HepG2 (cell line): ENCODE measurements at regions not wholly inside any gene's neighbourhood (a gene's known extent, or its start where the extent isn't known, plus 50 kb on each side); places are given as distances from the start of the nearest gene placed in this dataset.

ENCODE experiments used
- AGO2 ChIP-seq: fragments of 200-400 bp; formaldehyde crosslinking; optimal IDR thresholded peaks from 2 replicates; pipeline ENCODE3; 2017; ENCODE audit warnings: mild to moderate bottlenecking, low read depth, low read length, moderate library complexity
- FOXA3 ChIP-seq: IDR thresholded peaks from 2 replicates; pipeline ENCODE4 v1.6.1; 2016; ENCODE audit warnings: missing genetic modification reagents, missing compliant biosample characterization
- GATAD2A ChIP-seq: IDR thresholded peaks from 2 replicates; pipeline ENCODE4 v1.6.1; 2016
- MYPOP ChIP-seq: sonication (generic); formaldehyde crosslinking; IDR thresholded peaks from 2 replicates; pipeline ENCODE4 v1.8.1; 2023; ENCODE audit warnings: mild to moderate bottlenecking, moderate library complexity, missing genetic modification reagents
- NFE2L2 ChIP-seq: fragments of 150-350 bp; IDR thresholded peaks from 2 replicates; pipeline ENCODE4 v1.6.1; 2014; ENCODE audit warnings: low read length
- ZEB1 ChIP-seq: IDR thresholded peaks from 2 replicates; pipeline ENCODE4 v1.6.1; 2012; ENCODE audit warnings: mild to moderate bottlenecking, low read depth, inconsistent platforms; ENCODE audit not compliant: insufficient replicate concordance
- ZNF367 ChIP-seq: sonication (generic); formaldehyde crosslinking; IDR thresholded peaks from 2 replicates; pipeline ENCODE4 v1.4.0; 2020; ENCODE audit warnings: missing genetic modification reagents, borderline replicate concordance
- ZNF580 ChIP-seq: IDR thresholded peaks from 2 replicates; pipeline ENCODE4 v1.6.1; 2016; ENCODE audit warnings: low read depth, borderline replicate concordance
- ZNF75D ChIP-seq: sonication (generic); formaldehyde crosslinking; IDR thresholded peaks from 2 replicates; pipeline ENCODE4 v1.8.1; 2023; ENCODE audit warnings: missing genetic modification reagents, mild to moderate bottlenecking, borderline replicate concordance
- ZNF772 ChIP-seq: sonication (generic); formaldehyde crosslinking; IDR thresholded peaks from 2 replicates; pipeline ENCODE4 v1.5.0; 2020; ENCODE audit warnings: mild to moderate bottlenecking, missing genetic modification reagents
- TF ChIP-seq, protein P1 (sequence below): sonication (generic); formaldehyde crosslinking; IDR thresholded peaks from 2 replicates; pipeline ENCODE4 v1.8.1; 2022; ENCODE audit warnings: low read depth, mild to moderate bottlenecking, missing genetic modification reagents
- TF ChIP-seq, protein P2 (sequence below): sonication (generic); formaldehyde crosslinking; IDR thresholded peaks from 2 replicates; pipeline ENCODE4 v1.5.0; 2020; ENCODE audit warnings: mild to moderate bottlenecking, missing genetic modification reagents, moderate library complexity
- TF ChIP-seq, protein P3 (sequence below): IDR thresholded peaks from 2 replicates; pipeline ENCODE4 v1.6.1; 2016; ENCODE audit warnings: missing genetic modification reagents, missing compliant biosample characterization
- TF ChIP-seq, protein P4 (sequence below): sonication (generic); formaldehyde crosslinking; IDR thresholded peaks from 2 replicates; pipeline ENCODE4 v1.4.0; 2020; ENCODE audit warnings: missing genetic modification reagents
- TF ChIP-seq, protein P5 (sequence below): sonication (generic); formaldehyde crosslinking; IDR thresholded peaks from 2 replicates; pipeline ENCODE4 v1.8.1; 2023; ENCODE audit warnings: mild to moderate bottlenecking, inconsistent platforms, moderate library complexity, missing genetic modification reagents, borderline replicate concordance

GRCh38 chr2:12456293-12457106 is 260.2 kb upstream of the TRIB2 start (continued):
- TF ChIP-seq, protein P1, sequence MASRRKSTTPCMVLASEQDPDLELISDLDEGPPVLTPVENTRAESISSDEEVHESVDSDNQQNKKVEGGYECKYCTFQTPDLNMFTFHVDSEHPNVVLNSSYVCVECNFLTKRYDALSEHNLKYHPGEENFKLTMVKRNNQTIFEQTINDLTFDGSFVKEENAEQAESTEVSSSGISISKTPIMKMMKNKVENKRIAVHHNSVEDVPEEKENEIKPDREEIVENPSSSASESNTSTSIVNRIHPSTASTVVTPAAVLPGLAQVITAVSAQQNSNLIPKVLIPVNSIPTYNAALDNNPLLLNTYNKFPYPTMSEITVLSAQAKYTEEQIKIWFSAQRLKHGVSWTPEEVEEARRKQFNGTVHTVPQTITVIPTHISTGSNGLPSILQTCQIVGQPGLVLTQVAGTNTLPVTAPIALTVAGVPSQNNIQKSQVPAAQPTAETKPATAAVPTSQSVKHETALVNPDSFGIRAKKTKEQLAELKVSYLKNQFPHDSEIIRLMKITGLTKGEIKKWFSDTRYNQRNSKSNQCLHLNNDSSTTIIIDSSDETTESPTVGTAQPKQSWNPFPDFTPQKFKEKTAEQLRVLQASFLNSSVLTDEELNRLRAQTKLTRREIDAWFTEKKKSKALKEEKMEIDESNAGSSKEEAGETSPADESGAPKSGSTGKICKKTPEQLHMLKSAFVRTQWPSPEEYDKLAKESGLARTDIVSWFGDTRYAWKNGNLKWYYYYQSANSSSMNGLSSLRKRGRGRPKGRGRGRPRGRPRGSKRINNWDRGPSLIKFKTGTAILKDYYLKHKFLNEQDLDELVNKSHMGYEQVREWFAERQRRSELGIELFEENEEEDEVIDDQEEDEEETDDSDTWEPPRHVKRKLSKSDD (CRISPR knock-in tag) = no peak
- TF ChIP-seq MYPOP (CRISPR knock-in tag) = peak; percentile 81; the same call in 1 of the 2 replicates
- TF ChIP-seq FOXA3 (CRISPR knock-in tag) = peak; percentile 93
- no peak for TF ChIP-seq ZEB1
- no peak for TF ChIP-seq ZNF367 (CRISPR knock-in tag)
- TF ChIP-seq GATAD2A = peak; percentile 98
- peak; percentile 67; the same call in 1 of the 2 replicates for TF ChIP-seq ZNF580 (CRISPR knock-in tag)
- no peak for TF ChIP-seq NFE2L2
- no peak for TF ChIP-seq ZNF75D (CRISPR knock-in tag)
- TF ChIP-seq, protein P2, sequence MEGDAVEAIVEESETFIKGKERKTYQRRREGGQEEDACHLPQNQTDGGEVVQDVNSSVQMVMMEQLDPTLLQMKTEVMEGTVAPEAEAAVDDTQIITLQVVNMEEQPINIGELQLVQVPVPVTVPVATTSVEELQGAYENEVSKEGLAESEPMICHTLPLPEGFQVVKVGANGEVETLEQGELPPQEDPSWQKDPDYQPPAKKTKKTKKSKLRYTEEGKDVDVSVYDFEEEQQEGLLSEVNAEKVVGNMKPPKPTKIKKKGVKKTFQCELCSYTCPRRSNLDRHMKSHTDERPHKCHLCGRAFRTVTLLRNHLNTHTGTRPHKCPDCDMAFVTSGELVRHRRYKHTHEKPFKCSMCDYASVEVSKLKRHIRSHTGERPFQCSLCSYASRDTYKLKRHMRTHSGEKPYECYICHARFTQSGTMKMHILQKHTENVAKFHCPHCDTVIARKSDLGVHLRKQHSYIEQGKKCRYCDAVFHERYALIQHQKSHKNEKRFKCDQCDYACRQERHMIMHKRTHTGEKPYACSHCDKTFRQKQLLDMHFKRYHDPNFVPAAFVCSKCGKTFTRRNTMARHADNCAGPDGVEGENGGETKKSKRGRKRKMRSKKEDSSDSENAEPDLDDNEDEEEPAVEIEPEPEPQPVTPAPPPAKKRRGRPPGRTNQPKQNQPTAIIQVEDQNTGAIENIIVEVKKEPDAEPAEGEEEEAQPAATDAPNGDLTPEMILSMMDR = no peak
- TF ChIP-seq, protein P3, sequence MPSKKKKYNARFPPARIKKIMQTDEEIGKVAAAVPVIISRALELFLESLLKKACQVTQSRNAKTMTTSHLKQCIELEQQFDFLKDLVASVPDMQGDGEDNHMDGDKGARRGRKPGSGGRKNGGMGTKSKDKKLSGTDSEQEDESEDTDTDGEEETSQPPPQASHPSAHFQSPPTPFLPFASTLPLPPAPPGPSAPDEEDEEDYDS (CRISPR knock-in tag) = no peak
- TF ChIP-seq, protein P4, sequence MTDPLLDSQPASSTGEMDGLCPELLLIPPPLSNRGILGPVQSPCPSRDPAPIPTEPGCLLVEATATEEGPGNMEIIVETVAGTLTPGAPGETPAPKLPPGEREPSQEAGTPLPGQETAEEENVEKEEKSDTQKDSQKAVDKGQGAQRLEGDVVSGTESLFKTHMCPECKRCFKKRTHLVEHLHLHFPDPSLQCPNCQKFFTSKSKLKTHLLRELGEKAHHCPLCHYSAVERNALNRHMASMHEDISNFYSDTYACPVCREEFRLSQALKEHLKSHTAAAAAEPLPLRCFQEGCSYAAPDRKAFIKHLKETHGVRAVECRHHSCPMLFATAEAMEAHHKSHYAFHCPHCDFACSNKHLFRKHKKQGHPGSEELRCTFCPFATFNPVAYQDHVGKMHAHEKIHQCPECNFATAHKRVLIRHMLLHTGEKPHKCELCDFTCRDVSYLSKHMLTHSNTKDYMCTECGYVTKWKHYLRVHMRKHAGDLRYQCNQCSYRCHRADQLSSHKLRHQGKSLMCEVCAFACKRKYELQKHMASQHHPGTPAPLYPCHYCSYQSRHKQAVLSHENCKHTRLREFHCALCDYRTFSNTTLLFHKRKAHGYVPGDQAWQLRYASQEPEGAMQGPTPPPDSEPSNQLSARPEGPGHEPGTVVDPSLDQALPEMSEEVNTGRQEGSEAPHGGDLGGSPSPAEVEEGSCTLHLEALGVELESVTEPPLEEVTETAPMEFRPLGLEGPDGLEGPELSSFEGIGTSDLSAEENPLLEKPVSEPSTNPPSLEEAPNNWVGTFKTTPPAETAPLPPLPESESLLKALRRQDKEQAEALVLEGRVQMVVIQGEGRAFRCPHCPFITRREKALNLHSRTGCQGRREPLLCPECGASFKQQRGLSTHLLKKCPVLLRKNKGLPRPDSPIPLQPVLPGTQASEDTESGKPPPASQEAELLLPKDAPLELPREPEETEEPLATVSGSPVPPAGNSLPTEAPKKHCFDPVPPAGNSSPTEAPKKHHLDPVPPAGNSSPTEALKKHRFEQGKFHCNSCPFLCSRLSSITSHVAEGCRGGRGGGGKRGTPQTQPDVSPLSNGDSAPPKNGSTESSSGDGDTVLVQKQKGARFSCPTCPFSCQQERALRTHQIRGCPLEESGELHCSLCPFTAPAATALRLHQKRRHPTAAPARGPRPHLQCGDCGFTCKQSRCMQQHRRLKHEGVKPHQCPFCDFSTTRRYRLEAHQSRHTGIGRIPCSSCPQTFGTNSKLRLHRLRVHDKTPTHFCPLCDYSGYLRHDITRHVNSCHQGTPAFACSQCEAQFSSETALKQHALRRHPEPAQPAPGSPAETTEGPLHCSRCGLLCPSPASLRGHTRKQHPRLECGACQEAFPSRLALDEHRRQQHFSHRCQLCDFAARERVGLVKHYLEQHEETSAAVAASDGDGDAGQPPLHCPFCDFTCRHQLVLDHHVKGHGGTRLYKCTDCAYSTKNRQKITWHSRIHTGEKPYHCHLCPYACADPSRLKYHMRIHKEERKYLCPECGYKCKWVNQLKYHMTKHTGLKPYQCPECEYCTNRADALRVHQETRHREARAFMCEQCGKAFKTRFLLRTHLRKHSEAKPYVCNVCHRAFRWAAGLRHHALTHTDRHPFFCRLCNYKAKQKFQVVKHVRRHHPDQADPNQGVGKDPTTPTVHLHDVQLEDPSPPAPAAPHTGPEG (CRISPR knock-in tag) = no peak
- TF ChIP-seq, protein P5, sequence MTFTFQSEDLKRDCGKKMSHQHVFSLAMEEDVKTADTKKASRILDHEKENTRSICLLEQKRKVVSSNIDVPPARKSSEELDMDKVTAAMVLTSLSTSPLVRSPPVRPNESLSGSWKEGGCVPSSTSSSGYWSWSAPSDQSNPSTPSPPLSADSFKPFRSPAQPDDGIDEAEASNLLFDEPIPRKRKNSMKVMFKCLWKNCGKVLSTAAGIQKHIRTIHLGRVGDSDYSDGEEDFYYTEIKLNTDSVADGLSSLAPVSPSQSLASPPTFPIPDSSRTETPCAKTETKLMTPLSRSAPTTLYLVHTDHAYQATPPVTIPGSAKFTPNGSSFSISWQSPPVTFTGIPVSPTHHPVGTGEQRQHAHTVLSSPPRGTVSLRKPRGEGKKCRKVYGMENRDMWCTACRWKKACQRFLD = no peak
- TF ChIP-seq ZNF772 (CRISPR knock-in tag) = 0 out of 2 replicates have a peak, but pooled peaks have one; percentile 36
- TF ChIP-seq AGO2 = no peak
